ENCODE measurements at regions not wholly inside any gene's neighbourhood (a gene's known extent, or its start where the extent isn't known, plus 50 kb on each side); places are given as distances from the start of the nearest gene placed in this dataset.

- H3K4me3 ChIP-seq (ENCODE audit: control insufficient read depth, low read depth, low read length), result no peak overlapping the region
- no peak for DNase-seq (ENCODE audit: low read depth)
- no peak for TF ChIP-seq CTCF (IDR thresholded peaks at IDR 0.05; ENCODE audit: control insufficient read depth, insufficient read depth, low read depth, low read length, missing control alignments)
Observed at GRCh38 chr15:39491115-39491885, 89.6 kb upstream of the THBS1 start.

- H3K4me3 ChIP-seq (ENCODE audit: control insufficient read depth, low read depth, low read length), result no peak overlapping the region
- no peak for DNase-seq (ENCODE audit: low read depth)
- no peak for TF ChIP-seq CTCF (IDR thresholded peaks at IDR 0.05; ENCODE audit: control insufficient read depth, insufficient read depth, low read depth, low read length, missing control alignments)
Observed at GRCh38 chr15:39491886-39492490, 88.9 kb upstream of the THBS1 start.

GRCh38 chr15:39493424-39494067, 87.3 kb upstream of the THBS1 start:
- TF ChIP-seq CTCF (IDR thresholded peaks at IDR 0.05; ENCODE audit: control insufficient read depth, insufficient read depth, low read depth, low read length, missing control alignments), result no peak
- DNase-seq (ENCODE audit: low read depth), result no peak
- H3K4me3 ChIP-seq (ENCODE audit: control insufficient read depth, low read depth, low read length), result no peak overlapping the region

- TF ChIP-seq CTCF (IDR thresholded peaks at IDR 0.05; ENCODE audit: control insufficient read depth, insufficient read depth, low read depth, low read length, missing control alignments), result no peak
- no peak for DNase-seq (ENCODE audit: low read depth)
- H3K4me3 ChIP-seq (ENCODE audit: control insufficient read depth, low read depth, low read length), result no peak overlapping the region
Observed at GRCh38 chr15:39494462-39494861, 86.4 kb upstream of the THBS1 start.

GRCh38 chr15:39495871-39496840, 84.7 kb upstream of the THBS1 start:
- TF ChIP-seq CTCF (IDR thresholded peaks at IDR 0.05; ENCODE audit: control insufficient read depth, insufficient read depth, low read depth, low read length, missing control alignments), result no peak
- H3K4me3 ChIP-seq (ENCODE audit: control insufficient read depth, low read depth, low read length), result no peak overlapping the region
- no peak for DNase-seq (ENCODE audit: low read depth)

Data from AG09309 (cell line).